Loucy (cell line): ENCODE measurements at regions not wholly inside any gene's neighbourhood (a gene's known extent, or its start where the extent isn't known, plus 50 kb on each side); places are given as distances from the start of the nearest gene placed in this dataset.

Experiments used
- CTCF ChIP-seq: fragments of 200-600 bp; sonication (generic); conservative IDR thresholded peaks from 2 replicates; pipeline ENCODE4 v1.5.1; 2014; ENCODE audit warnings: mild to moderate bottlenecking, antibody characterized with exemption, low read length
- EZH2phosphoT487 ChIP-seq: fragments of 200-600 bp; IDR thresholded peaks from 2 replicates; pipeline ENCODE4 v1.6.1; 2018; ENCODE audit warnings: antibody characterized with exemption, mild to moderate bottlenecking, moderate library complexity, borderline replicate concordance

GRCh38 chr10:53476650-53477312, 704.2 kb upstream of the MBL2 start:
- TF ChIP-seq CTCF (no peak), EZH2phosphoT487 (no peak)
